ENCODE measurements at regions not wholly inside any gene's neighbourhood (a gene's known extent, or its start where the extent isn't known, plus 50 kb on each side); places are given as distances from the start of the nearest gene placed in this dataset.

DNA sequence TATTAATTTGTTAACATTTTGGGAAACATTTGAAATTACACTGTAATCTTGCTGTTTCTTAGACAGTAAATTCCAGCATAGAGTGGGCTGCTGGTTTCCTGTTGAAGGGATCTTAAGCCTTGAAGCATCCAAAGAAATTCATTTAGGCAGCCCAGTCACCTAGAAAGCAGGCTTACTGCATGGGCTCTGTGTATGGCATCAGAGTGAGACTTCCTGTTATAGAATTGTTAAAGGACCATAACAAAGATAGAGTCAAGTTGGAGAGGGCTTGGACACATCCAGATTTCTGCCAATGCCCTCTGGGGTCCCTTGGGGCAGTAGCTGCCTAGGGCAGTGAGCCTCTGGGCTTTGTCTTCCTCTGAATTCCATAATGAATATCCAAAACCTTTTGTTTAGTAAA is 149.2 kb downstream of the DYRK2 start:
- no peak for FAIRE-seq

DNA sequence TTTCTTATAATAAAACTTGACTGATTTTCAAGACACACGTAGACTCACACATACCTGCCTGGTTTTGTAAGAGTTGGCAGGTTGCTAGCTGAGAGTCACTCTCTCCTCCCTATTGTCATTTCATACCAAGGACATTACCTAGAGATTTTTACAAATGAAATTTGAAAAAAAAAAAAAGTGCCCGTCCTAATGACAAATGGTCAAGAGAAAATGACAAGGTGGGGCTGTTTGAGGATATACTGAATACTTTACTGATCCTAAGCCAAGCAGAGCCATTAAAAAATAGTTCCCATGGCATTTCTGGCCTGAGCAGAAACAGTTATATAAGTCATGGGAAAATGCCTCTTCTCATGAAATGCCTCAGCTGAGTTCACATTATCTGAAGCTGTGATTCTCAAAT is 150.2 kb downstream of the DYRK2 start:
- no peak for FAIRE-seq

DNA sequence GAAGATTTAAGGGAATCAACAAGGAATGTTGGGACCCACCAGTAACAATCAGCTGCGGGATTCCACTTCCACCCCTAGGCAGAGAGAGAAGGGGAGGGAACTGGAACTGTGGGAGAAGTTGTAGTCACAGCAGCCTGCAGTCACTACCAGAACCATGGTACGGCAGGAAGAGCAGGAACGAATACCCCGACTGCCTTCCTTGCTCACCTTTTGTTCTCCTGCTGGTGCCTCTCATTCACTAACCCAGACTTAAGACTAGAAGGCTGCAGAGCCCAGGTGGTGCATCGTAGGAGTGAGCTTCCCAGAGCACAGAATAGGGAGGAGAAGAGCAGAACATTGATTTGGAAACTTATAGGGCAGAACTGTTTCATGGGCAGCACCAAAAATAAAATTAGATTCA is 154.2 kb downstream of the DYRK2 start:
- no peak for FAIRE-seq

DNA sequence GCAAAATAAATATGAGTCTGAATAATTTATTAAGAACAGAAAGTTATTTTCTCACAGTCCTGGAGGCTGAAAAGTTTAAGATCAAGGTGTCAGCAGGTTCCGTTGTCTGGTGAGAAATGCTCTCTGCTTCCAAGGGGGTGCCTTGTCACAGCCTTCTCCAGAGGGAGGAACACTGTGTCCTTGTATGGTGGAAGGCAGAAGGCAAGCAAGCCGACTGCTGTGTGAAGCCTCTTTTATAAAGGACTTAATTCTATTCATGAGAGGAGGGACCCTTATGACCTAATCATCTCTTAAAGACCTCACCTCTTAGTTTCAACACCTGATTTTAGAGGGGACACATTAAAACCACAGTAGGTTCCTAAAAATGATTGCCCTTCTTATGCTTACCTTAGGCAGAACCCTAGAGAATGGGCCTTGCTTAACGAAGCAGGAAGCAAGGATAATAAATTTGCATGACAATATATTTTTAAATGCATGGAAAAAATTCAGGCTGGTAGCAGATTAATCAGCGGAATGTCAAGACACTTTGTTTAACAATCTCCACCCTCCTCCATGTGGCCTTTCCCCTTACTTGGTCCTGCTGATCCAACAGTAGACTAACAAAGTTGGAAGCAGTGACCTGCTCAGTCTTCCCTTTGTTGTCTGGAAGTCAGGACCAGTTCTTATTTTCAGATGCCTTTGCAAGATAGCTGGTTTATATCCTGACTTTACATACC is 154.9 kb downstream of the DYRK2 start:
- no peak for FAIRE-seq

DNA sequence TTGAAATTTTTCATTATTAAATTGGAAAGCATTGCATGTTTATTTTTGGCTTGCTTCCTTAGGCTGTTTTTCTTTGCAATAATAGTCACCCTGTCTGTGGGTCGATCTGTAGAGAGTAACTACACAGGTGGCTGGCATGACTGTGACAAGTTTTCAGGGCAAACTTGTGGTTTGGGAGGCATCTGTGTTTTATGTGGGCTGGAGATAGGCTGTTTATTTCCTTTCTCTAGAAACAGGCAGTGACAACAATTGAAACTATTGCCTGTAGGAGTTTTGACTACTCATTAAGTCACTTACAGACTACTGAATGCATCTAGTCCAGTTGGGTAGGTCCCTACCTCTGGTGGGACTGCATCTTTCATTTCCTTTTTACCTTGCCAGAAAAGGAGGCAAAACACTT is 155.6 kb downstream of the DYRK2 start:
- FAIRE-seq = no peak

DNA sequence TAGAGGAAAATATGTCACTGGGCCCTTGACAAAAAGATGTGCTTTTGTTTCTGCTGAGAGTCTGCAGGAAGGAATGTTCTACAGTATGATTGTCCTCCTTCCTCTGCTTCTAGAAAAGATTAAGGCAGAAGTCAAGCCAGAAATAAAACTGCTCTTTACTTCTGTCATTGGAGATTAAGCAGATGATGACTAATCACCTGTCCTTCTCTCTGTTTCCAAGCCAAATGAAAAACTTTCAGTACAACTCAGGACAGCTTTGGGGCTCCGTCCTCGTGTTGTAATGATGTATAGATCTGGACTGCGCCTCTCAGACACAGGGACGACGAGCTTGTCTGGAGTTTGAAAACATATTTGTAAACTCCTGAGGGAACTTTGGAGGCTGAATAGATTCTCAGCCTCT is 159.3 kb downstream of the DYRK2 start:
- FAIRE-seq = no peak

DNA sequence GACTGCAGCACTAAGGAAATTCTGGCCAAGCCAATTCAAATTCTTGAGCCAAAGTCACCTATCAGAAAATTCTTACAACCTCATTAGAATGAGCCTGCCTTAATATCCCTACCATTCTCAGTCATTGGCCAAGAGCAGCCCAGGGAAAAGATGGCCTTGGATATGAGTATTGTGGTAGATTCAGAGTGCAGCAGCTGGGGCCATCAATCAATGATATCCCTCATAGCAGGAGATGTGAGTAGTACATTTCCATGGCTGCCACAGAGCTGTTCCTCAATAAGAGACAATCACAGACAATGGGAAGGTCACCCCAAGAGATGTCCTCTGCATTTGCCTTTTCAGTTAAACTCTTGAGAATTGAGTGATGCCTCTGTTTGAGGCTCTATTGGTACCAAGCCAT is 161.6 kb downstream of the DYRK2 start:
- no peak for FAIRE-seq

DNA sequence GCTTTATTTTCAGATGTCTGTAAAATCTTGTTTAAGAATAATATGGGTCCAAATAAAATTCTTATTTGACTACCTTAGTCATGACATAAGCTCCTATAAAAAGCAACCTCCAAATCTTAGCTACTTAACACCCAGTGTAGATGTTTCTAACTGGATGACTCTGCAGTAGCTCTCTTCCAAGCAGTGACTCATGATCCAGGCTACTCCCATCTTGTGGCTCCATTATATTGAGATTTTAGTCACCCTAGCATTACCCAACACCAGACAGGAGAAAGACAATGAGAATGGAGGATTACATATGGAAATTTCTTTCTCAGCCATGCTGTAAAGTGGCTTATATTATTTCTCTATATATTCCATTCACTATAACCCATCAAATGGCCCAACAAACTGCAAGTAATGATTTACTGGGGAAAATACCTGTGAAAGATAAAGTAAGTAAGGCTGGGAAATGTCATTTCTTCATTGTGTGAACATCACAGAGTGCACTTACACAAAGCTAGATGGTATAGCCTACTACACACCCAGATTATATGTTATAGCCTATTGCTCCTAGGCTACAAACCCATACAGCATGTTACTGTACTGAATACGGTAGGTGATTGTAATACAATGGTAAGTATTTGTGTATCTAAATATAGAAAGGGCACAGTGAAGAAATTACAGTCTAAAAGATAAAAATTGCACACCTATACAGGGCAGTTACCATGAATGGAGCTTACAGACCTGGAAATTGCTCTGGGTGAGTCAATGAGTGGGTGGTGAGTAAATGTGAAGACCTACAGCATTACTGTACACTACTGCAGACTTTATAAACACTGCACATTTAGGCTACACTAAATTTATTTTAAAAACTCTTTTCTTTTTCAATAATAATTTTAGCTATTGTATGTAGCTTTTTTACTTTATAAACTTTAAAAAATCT is 163.2 kb downstream of the DYRK2 start:
- no peak for FAIRE-seq

DNA sequence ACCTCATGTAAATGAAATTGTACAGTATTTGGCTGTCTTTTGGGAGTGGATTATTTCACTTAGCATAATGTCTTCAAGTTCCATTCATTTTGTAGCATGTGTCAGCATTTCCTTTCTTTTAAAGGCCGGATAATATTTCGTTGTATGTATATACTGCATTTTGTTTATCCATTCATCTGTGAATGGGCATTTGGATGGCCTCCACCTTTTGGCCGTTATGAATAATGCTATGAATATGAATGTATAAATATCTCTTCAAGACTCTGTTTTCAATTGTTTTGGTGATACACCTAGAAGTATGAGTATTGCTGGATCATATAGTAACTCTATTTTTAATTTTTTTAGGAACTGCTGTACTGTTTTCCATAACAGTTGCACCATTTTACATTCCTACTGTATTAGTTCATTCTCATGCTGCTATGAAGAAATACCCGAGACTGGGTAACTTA is 164.9 kb downstream of the DYRK2 start:
- no peak for FAIRE-seq

DNA sequence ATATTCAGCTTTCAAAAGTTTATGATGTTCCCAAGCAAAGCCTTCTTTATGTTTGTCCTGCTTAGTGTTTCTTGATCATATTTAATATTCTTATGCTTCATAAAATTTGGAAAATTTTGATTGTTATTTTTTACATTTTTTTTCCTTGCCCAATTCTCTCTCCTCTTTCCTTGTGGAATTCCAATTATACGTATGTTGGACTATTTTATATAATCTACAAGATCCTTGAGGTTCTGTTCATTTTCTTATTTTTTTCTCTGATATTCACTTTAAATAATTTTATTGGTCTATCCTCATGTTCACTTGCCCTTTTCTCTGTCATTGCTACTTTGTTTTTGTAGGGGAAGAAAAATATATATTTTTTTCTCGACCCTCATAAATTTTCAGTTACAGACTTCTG is 167.7 kb downstream of the DYRK2 start:
- FAIRE-seq = no peak

DNA sequence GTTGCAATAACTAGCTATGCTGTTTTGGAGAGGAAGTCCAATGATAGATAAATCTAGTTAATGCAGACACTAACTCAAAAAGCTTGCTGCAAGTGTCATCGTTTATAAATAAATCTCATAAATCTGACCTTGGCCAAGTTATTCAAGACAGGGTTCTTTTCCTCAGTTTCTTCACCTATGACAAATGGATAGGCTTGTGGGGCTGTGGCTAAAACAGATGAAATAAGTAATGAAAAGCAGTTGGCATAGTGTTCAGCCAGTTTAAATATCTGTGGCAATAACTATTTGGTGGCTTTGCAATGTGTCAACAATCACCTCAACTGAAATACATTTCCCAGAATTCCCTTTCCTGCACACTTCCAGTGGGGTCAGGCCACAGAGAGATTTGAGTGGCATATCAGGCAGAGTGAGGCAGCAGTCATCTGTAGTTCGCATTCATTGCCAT is 169.9 kb downstream of the DYRK2 start:
- no peak for FAIRE-seq

DNA sequence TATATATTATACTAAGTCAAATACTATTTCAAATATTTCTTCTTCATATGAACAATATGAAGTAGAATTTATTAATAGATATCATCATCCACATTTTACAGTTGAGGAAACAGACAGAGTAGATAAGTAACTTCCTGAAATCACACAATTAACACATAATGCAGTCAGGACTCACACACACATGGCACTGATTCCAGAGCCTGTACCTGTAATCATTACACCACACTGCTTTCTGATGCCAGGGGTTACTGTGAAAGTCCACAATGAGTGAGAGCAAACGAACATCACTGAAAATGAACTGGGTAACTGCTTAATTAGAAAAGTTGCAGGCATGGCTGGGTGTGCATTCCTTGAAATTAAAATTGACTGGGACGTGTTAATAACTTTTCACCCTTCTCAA is 169.3 kb upstream of the IFNG-AS1 start:
- no peak for FAIRE-seq

DNA sequence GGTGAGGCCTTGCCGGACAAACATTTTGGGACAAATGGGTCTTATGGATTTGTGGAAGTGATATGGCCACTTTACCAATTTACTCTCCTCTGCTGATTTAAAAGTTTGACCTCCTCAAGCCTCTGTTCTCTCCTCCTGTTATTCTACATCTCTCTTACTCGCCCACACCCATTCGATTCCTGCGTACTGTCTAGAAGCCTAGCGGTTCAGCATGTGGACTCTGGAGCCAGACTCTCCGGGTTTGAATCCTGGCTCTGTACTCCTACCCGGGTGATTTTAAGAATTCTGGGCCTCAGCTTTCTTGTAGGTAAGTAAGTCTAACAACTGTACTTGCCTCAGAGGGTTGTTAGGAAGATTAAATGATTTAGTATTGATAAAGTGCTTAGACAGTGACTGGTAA is 168.6 kb upstream of the IFNG-AS1 start:
- no peak for FAIRE-seq

DNA sequence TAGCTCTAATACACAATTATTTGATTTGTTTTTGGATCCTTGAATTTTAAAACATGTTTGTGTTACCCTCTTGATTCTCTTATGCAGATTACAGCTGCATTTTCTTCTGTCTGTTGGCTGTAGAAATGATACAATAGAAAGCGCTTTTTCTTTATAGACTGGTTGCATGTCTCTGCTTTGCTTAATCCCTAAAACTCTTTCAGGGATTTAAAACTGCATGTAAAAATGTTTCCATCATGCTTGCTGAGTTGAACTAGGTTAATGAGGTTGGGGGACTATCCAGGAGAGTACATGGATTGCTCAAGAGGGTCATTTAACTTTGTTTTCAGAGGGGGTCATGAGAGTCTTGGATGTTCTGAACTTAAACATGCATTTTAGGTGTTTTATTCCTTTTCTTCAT is 166.4 kb upstream of the IFNG-AS1 start:
- FAIRE-seq = no peak

DNA sequence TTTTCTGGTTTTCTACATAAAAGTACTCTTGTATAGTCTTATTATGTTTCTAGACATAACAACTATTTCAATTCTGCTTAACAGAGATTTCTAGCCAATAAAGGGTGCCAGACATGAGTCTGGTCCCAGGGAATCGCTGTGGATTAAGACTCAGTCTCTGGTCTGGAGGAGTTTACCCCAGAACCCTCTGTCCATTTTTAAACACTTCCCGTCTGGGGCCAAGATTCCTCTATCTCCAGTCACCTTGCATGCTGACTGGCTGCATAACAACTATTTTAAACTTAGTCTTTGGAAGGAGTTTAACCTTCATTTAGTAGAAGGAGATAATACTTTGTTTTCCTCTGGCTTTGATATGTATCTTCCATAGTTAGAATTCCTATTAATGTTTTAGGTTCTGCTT is 163.1 kb upstream of the IFNG-AS1 start:
- FAIRE-seq = no peak

DNA sequence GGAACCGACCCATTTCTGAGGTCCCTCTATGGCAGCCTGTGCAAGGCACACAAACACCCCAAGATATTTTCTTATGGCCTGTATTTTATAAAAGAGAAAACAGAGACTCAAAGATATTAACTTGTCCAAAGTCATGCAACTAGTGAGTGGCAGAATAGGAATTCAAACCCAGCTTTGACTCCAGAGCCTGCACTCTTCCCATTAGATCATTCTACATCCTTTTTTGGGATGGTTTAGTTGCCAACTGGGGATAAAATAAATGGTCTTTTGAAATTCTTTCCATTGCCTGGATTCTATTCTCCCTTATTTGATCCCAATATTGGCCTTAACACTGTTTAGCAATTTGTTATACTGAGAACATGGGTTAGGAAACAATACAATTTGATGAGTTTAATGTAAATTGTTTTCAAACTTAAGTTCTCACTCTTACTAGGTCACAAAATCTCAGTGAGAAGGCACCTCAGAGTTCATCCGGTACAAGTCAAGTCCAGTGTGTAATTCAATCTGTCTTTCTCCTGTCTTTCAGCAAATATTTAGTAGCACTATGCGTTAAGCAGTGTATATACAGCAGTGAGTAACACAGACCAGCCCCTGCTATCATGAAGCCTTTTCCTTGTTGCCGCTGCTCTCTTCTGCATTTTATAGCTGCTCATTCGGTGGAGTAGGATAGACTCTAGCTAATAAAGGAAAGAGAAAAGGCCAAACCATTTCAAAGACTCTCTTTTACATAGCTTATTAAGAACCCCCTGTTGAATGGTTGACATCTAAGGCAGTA is 162.1 kb upstream of the IFNG-AS1 start:
- FAIRE-seq = no peak

DNA sequence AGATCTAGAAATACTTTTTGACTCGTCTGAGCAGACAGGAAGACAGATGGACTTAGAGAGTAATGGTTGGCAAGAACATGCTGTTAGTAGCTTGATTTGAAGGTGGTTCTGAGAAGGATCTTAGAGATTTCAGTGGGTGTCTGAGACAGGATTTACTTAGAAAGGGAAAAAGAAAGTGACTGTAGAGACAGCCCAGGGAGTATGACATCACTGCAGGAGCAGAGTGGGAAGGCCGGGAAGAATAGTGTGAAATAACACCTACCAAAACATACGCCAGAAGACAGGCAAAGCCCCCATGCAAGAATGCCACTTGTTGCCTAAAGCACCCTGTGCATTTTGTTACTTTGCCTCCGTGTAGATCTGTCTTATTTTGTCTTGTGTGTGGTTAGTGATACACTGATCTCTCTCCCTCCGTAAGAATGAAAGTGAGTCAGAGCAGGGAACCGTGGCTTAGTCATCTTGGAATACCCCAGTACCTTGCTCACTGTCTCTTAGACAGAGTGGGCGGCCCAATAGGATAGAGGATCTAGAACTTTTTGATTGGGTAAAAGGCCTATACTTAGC is 161.3 kb upstream of the IFNG-AS1 start:
- no peak for FAIRE-seq

DNA sequence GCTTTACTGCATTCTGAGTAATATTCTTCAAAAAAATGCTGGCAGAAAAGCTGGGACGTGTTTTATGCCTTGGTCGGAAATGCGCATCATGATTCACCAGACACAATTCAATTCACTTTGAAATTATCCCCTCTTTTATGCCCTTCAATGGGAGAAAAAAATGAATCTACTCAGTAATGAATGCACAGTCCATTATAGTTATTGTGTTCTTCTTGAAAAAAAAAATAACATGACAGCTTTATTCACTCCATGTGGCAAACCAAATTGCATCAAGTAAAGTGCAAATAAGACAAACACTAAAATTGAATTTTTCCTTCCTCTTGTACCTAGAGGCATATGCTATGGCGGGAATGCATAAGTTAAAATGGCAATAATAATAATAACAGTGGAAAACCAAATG is 159.4 kb upstream of the IFNG-AS1 start:
- FAIRE-seq = no peak

DNA sequence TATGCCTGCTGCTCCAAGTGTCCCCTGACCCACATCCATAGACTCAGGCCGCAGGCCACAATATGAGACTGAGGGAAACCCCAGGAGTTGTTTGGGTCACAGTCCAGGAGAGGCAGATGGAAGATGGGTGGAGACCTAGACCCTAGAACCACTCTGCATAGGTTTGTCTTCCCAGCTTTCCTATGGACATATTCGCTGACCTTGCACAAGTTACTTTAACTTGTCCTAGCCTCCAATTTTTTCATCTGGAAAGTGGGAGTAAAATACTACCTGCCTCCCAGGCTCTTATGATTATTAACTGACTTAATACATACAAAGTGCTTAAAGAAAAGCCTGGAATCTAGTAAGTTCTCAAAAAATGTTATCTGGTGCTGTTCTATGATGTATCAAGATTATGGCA is 157.1 kb upstream of the IFNG-AS1 start:
- FAIRE-seq = no peak

DNA sequence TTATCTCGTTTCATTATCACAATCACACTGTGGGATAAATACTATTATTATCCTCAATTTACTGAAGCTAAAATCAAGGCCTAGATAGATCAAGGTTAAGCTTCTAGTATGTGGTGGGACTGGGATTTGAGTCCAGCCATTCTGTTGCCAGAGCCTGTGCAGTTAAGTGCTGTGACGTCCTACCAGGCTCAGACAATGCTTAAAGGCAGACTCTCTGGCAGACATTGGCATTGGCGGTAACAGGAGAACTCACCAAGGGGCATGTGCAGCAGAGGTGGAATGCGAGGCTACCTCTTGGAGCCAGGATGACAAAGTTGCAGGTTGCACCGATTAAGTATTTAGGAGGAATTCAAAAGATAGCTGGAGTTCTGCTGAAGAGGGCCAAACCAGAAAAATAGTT is 155.6 kb upstream of the IFNG-AS1 start:
- no peak for FAIRE-seq

DNA sequence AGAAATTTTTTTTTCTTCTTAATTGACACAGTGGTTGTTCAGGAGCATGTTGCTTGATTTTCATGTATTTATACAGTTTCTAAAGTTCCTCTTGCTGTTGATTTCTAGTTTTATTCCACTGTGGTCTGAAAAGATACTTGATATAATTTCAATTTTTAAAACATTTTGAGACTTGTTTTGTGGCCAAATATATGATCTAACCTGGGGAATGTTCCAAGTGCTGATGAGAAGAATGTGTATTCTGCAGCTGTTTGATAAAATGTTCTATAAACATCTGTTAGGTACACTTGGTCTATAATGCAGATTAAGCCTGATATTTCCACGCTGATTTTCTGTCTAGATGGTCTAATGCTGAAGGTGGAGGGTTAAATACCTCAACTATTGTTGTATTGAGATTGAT is 151.4 kb upstream of the IFNG-AS1 start:
- FAIRE-seq = no peak

DNA sequence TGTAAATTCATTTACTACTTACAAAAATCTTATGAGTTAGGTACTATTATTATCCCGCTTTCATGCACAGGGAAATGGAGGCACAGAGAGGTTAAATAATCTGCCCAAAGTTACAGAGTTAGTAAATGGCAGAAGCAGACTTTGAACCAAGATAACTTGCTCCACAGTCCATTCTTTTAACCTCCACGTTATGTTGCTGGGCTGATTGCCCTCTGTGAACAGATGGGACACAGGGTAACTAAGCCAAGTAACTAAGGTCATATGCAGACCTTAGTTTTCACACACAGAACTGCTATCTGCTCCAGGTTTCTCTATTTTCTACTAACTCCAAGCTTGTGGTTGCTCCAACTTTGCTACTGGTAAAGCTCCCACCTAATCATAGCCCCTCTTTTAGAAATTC is 147.1 kb upstream of the IFNG-AS1 start:
- no peak for FAIRE-seq

DNA sequence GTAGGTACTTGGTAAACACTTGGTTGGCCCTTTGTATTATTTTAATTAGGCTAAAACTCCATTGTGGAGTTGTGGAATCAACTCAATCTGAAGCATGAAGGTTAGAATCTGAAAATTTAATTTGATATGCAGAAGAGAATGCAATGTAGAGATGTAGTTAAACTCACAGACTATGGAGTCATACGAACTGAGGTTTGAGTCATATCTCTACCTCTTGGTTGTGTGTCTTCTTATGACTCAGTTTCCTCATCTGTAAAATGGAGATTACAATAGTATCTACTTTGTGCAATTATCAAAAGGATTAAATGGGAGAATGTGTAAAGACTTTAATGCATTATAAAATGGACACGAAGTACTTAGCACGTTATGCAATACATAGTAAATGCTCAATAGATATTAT is 146.0 kb upstream of the IFNG-AS1 start:
- FAIRE-seq = no peak

Measured in colon (tissue), 2 donors.